T-cell (primary cell): ENCODE measurements at regions not wholly inside any gene's neighbourhood (a gene's known extent, or its start where the extent isn't known, plus 50 kb on each side); places are given as distances from the start of the nearest gene placed in this dataset.

ENCODE experiments used
- ATAC-seq, 4 experiments: fragments of 200-7000 bp in 3 of 4; fragments of 150-1000 bp in 1 of 4; cut with Tn5 transposase; replicated peaks in 1 of 4; 1 replicate in 3 of 4; 2 replicates in 1 of 4; pipeline ENCODE4 v1.10.0; 2021; ENCODE audit warnings: moderate library complexity in 3 of 4, mild to moderate bottlenecking in 2 of 4, moderate number of reproducible peaks in 1 of 4
- CTCF ChIA-PET, 2 donors: fragments of 300-600 bp; sonication (Branson Sonifier 250); formaldehyde crosslinking; loops; one replicate each; lab custom pipeline; 2022; ENCODE audit warnings: antibody characterized with exemption in 2 of 2; lab: Charles Lee
- POLR2A ChIA-PET, 2 donors: fragments of 300-600 bp; sonication (Branson Sonifier 250); formaldehyde crosslinking; loops; one replicate each; lab custom pipeline; 2022; ENCODE audit warnings: antibody characterized with exemption in 2 of 2; lab: Charles Lee
- DNase-seq, 35 experiments: peaks; one replicate each; pipeline versions ENCODE4 v3.0.0 to v3.0.0-alpha.2; 2013 to 2023
- H3K27ac ChIP-seq: one replicate; pipeline ENCODE4 v1.5.1; 2013; ENCODE audit warnings: low read length
- H3K27me3 ChIP-seq, 2 experiments: replicated peaks in 1 of 2; 1 replicate in 1 of 2; 2 replicates in 1 of 2; pipeline versions ENCODE4 v1.6.1 to v1.7.0; 2013; ENCODE audit warnings: low read length in 1 of 2, mixed read lengths in 1 of 2; ENCODE audit not compliant: control insufficient read depth in 2 of 2, insufficient read depth in 2 of 2; ENCODE audit errors: extremely low read depth in 1 of 2
- H3K36me3 ChIP-seq, 2 donors: 1 replicate in 1 of 2; 2 replicates in 1 of 2; pipeline versions ENCODE4 v1.6.1 to v1.7.0; 2013; ENCODE audit warnings: low read length in 1 of 2; ENCODE audit not compliant: control insufficient read depth in 2 of 2, insufficient read depth in 1 of 2; ENCODE audit errors: extremely low read depth in 1 of 2
- H3K4me1 ChIP-seq, 2 experiments: 1 replicate in 1 of 2; 2 replicates in 1 of 2; pipeline versions ENCODE4 v1.6.1 to v1.7.0; 2013; ENCODE audit warnings: low read length in 2 of 2, mixed read lengths in 1 of 2; ENCODE audit not compliant: insufficient read depth in 2 of 2, control insufficient read depth in 1 of 2; ENCODE audit errors: extremely low read depth in 1 of 2
- H3K4me3 ChIP-seq, 2 donors: 1 replicate in 1 of 2; 2 replicates in 1 of 2; pipeline versions ENCODE4 v1.5.1 to v1.7.0; 2013; ENCODE audit warnings: mild to moderate bottlenecking in 2 of 2, low read length in 1 of 2, moderate library complexity in 1 of 2; ENCODE audit not compliant: control insufficient read depth in 1 of 2; ENCODE audit errors: extremely low read depth in 1 of 2
- H3K9me3 ChIP-seq: 2 replicates; pipeline ENCODE4 v1.7.0; 2013
- H3K27ac Mint-ChIP-seq, 2 donors: one replicate each; pipeline ENCODE4 v1.8.0; 2020 to 2021; ENCODE audit warnings: mild to moderate bottlenecking in 2 of 2, mixed read lengths in 2 of 2
- H3K27me3 Mint-ChIP-seq, 2 donors: one replicate each; pipeline ENCODE4 v1.8.0; 2021 to 2022; ENCODE audit warnings: mixed read lengths in 2 of 2
- H3K36me3 Mint-ChIP-seq: one replicate; pipeline ENCODE4 v1.8.0; 2021; ENCODE audit warnings: mixed read lengths
- H3K4me1 Mint-ChIP-seq, 3 donors: one replicate each; pipeline ENCODE4 v1.8.0; 2020 to 2022; ENCODE audit warnings: mixed read lengths in 3 of 3, mild to moderate bottlenecking in 1 of 3
- H3K4me3 Mint-ChIP-seq, 3 donors: one replicate each; pipeline ENCODE4 v1.8.0; 2020 to 2022; ENCODE audit warnings: mild to moderate bottlenecking in 3 of 3, mixed read lengths in 3 of 3, moderate library complexity in 3 of 3
- H3K9me3 Mint-ChIP-seq, 3 donors: one replicate each; pipeline ENCODE4 v1.8.0; 2020 to 2022; ENCODE audit warnings: mixed read lengths in 3 of 3
- WGBS: methylation state at CpG from one replicate; pipeline ENCODE4 v1.1.5; 2013; ENCODE audit warnings: missing lambda C conversion rate; ENCODE audit not compliant: insufficient coverage; 5-methylcytosine and 5-hydroxymethylcytosine counted together

DNA sequence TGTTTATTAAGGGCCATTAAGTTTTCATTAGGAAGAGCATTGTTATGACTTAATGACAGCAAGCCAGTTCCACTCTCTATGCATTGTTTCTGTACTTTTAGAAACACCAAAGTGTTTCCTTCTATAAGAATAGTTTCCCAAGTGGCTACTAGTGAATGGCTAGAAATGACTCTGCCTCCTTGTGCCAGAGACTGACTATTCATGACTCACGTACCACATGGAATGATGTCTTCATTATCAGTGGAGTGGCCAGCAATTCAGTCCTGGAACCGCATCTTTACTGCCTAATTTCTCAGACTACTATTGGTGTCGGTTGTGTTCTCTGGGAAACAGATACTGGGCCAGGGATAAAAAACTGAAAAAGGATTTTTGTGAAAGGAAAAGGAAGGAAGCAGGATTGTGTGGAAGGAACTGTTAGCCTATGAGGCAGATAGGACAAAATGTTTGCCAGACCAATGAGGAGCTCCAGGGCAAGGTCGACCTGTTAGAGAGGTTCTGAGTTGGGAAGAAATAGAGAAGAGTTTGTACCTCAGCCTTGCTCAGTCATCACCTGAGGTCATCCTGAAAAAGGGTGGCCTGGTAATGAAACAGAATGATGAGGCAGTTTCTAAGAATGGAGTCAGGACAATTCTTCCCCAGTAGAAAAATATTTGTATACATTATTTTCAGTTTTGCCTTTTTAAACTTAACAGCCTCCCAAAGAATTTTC is 218.6 kb downstream of the SPCS3 start:
- Histone ChIP-seq H3K4me3 (no peak overlapping the region), H3K36me3 (no peaks in the 10 kb centered on the region), H3K4me1 (no peaks in the 10 kb centered on the region), H3K9me3 (no peaks in the 10 kb centered on the region), H3K27me3 (no peaks in the 10 kb centered on the region), H3K27ac (no peak overlapping the region)
- Mint-ChIP-seq H3K9me3 (no peaks in the 10 kb centered on the region), H3K36me3 (no peaks in the 10 kb centered on the region), H3K27me3 (no peaks in the 10 kb centered on the region), H3K4me1 (no peaks in the 10 kb centered on the region), H3K27ac (no peak overlapping the region), H3K4me3 (no peak overlapping the region)
- ChIA-PET CTCF (no interaction called here), POLR2A (interaction anchor here in 1 of 2 donors (0.6 kb wide), 1 partner anchor 226 kb away, joined by 7 read pairs; no protein-coding TSS in a partner anchor)
- no peak for ATAC-seq
- DNase-seq, result no peak
- 79% methylated on average over 3 of the region's 4 CpGs for WGBS

DNA sequence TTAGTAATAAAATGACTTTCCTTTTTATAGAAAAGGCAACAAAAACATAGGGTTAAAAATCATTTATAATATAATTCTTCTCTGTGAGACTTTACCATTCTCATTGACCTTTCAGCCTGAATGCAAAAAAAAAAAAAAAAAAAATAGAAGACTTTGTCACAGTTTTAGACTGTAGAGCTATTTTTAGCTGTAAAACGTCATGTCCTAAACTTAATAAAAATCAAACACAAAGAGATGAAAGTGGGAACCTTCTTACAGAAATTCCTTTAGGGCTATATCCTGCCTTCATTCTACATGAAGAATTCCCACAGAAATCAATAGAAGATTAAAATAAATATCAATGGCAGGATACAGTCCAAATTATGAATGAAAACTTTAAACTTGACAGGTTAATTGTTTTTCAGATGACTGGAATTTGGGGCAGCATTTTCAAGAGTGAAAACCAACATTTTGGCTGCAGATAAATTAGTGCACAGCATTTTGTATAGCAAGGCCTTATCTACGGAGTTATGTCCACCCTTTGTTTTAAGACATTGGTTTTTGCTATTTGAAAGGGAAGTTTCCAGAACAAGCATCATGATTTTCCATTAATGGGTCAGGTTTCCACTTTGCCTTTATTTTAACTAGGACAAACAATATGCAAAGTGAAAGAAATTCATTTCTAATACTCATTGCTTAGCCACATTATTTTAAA is 219.5 kb downstream of the SPCS3 start:
- Histone ChIP-seq H3K27ac (no peak overlapping the region), H3K4me1 (no peaks in the 10 kb centered on the region), H3K27me3 (no peaks in the 10 kb centered on the region), H3K36me3 (no peaks in the 10 kb centered on the region), H3K4me3 (no peak overlapping the region), H3K9me3 (no peaks in the 10 kb centered on the region)
- Mint-ChIP-seq H3K9me3 (no peaks in the 10 kb centered on the region), H3K36me3 (no peaks in the 10 kb centered on the region), H3K27ac (no peak overlapping the region), H3K4me3 (no peak overlapping the region), H3K4me1 (no peaks in the 10 kb centered on the region), H3K27me3 (no peaks in the 10 kb centered on the region)
- no CpG with 5 or more reads among the region's 2 CpGs for WGBS
- POLR2A ChIA-PET, result interaction anchor here in 1 of 2 donors (0.6 kb wide), 1 partner anchor 226 kb away, joined by 7 read pairs; no protein-coding TSS in a partner anchor
- CTCF ChIA-PET, result interaction anchor here (0.6 to 0.7 kb wide), 2 partner anchors 11 to 154 kb away, joined by 3 to 7 read pairs; no protein-coding TSS in a partner anchor
- DNase-seq (no peak), ATAC-seq (no peak)

DNA sequence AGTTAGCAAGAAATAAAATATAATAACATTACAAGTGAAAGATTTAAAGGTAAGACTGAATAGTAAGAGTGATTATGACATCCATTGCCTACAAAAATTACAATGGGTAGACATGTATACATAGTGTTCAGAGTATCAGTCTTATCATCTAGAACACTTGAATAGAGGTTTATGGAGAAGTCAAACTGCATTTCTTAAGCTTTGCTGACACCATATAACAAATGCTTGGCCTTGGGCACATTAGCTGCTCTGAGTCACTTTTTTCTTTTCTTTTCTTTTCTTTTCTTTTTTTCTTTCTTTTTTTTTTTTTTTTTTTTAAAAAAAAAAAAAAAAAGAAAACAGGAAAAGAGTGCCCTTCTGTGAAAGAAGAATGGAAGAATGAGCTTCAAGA is 220.0 kb downstream of the SPCS3 start:
- no peak overlapping the region for H3K27ac ChIP-seq
- no peaks in the 10 kb centered on the region for H3K27me3 Mint-ChIP-seq
- H3K4me1 ChIP-seq, result no peaks in the 10 kb centered on the region
- DNase-seq (no peak), ATAC-seq (no peak)
- no peaks in the 10 kb centered on the region for H3K27me3 ChIP-seq
- ChIA-PET POLR2A (interaction anchor here in 1 of 2 donors (0.7 kb wide), 1 partner anchor 1277 kb away, joined by 20 read pairs; no protein-coding TSS in a partner anchor), CTCF (interaction anchor here in 1 of 2 donors (0.7 kb wide), 1 partner anchor 11 kb away, joined by 3 read pairs; no protein-coding TSS in a partner anchor)
- no peaks in the 10 kb centered on the region for H3K36me3 Mint-ChIP-seq
- H3K9me3 ChIP-seq, result no peaks in the 10 kb centered on the region
- H3K36me3 ChIP-seq, result no peaks in the 10 kb centered on the region
- H3K27ac Mint-ChIP-seq, result no peak overlapping the region
- no peaks in the 10 kb centered on the region for H3K4me1 Mint-ChIP-seq
- no peaks in the 10 kb centered on the region for H3K9me3 Mint-ChIP-seq
- H3K4me3 ChIP-seq, result no peak overlapping the region
- no peak overlapping the region for H3K4me3 Mint-ChIP-seq

DNA sequence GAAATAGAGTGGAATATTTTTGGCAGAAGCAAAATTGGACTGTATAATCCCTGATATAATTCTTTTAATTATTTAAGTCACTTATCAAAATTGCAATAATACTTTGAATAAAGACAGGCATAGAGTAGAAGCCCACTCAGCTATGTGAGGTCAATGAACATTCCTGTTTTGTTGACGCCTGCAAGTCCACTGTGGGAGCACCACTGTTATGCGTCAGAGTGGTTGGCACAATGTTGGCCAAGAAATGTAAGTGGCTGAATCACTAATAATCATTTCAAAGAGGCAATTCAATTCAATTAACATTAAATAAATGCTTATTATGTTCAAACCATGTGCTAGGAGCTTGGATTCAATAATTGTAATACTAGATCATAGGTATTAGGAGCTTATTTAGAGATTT is 221.0 kb downstream of the SPCS3 start:
- CTCF ChIA-PET, result no interaction called here
- ATAC-seq (no peak), DNase-seq (no peak)
- Histone ChIP-seq H3K4me1 (no peaks in the 10 kb centered on the region), H3K27ac (no peak overlapping the region), H3K36me3 (no peaks in the 10 kb centered on the region), H3K4me3 (no peak overlapping the region), H3K9me3 (no peaks in the 10 kb centered on the region), H3K27me3 (no peaks in the 10 kb centered on the region)
- WGBS, result 100% methylated on average over 1 of the region's 2 CpGs
- no peaks in the 10 kb centered on the region for H3K9me3 Mint-ChIP-seq
- H3K27me3 Mint-ChIP-seq, result no peaks in the 10 kb centered on the region
- H3K4me1 Mint-ChIP-seq, result no peaks in the 10 kb centered on the region
- POLR2A ChIA-PET, result interaction anchor here in 1 of 2 donors (0.6 kb wide), 1 partner anchor 86 kb away, joined by 3 read pairs; no protein-coding TSS in a partner anchor
- no peak overlapping the region for H3K27ac Mint-ChIP-seq
- H3K4me3 Mint-ChIP-seq, result no peak overlapping the region
- H3K36me3 Mint-ChIP-seq, result no peaks in the 10 kb centered on the region

DNA sequence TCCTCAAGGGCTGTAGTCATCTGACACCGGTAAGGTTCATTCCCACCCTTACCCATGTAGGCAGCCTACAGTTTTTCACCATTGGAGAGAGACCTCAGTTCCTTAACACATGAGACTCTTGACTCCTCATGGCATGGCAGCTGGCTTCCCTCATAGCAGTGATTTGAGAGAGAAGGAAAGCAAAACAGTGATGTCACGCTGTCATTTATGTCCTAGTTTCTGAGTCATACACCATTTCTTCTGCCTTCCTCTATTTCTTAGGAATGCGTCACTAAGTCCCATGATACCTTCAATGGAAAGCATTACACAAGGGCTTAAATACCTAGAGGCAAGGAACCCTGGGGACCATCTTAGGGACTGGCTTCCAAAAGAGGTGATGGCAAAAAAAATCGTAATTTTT is 226.1 kb downstream of the SPCS3 start:
- no peaks in the 10 kb centered on the region for H3K36me3 ChIP-seq
- CTCF ChIA-PET, result no interaction called here
- no peaks in the 10 kb centered on the region for H3K27me3 ChIP-seq
- H3K4me3 ChIP-seq, result no peak overlapping the region
- H3K9me3 ChIP-seq, result no peaks in the 10 kb centered on the region
- Mint-ChIP-seq H3K36me3 (no peaks in the 10 kb centered on the region), H3K4me1 (no peaks in the 10 kb centered on the region), H3K27ac (no peak overlapping the region), H3K9me3 (peaks cover 0 to 3% (median 0%) of the 10 kb centered on the region in 3 donors), H3K4me3 (no peak overlapping the region), H3K27me3 (no peaks in the 10 kb centered on the region)
- DNase-seq (no peak), ATAC-seq (no peak)
- H3K4me1 ChIP-seq, result no peaks in the 10 kb centered on the region
- WGBS, result no CpG with 5 or more reads among the region's 4 CpGs
- POLR2A ChIA-PET, result no interaction called here
- no peak overlapping the region for H3K27ac ChIP-seq

DNA sequence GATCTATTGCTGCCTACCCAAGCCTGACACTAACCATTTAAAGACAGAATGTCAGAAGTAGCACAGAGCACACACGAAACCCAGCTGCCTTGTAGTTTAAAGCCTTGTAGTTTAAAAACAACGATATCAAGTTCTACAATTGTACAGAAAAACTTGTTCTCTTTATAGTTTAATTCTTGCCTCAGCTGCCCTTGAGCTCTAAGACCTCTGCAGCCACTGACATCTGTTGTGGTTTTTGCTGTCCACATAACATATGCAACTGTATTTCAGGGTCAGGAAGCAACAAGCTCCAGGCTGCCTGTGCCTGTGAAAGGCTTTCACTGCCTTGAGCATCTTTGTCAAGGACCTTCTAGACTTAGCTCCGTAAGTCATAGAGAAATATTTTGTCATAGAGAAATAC is 227.2 kb downstream of the SPCS3 start:
- Mint-ChIP-seq H3K36me3 (no peaks in the 10 kb centered on the region), H3K9me3 (peaks cover 0 to 10% (median 0%) of the 10 kb centered on the region in 3 donors), H3K27ac (no peak overlapping the region), H3K27me3 (no peaks in the 10 kb centered on the region), H3K4me3 (no peak overlapping the region), H3K4me1 (no peaks in the 10 kb centered on the region)
- no peaks in the 10 kb centered on the region for H3K36me3 ChIP-seq
- H3K27me3 ChIP-seq, result no peaks in the 10 kb centered on the region
- H3K9me3 ChIP-seq, result no peaks in the 10 kb centered on the region
- no peak overlapping the region for H3K4me3 ChIP-seq
- no peak for DNase-seq
- no peaks in the 10 kb centered on the region for H3K4me1 ChIP-seq
- ATAC-seq, result no peak
- no CpG with 5 or more reads among the region's 3 CpGs for WGBS
- CTCF ChIA-PET, result no interaction called here
- no peak overlapping the region for H3K27ac ChIP-seq
- POLR2A ChIA-PET, result no interaction called here
